Thymus (tissue), 11 donors: ENCODE measurements at regions not wholly inside any gene's neighbourhood (a gene's known extent, or its start where the extent isn't known, plus 50 kb on each side); places are given as distances from the start of the nearest gene placed in this dataset.
"Not testable (repeated sequence)": the region's sequence is repeated elsewhere in the genome, so short reads cannot be mapped to it uniquely, and the experiment has no call there.

Experiments
- DNase-seq, 9 donors: peaks; one replicate each; pipeline ENCODE4 v3.0.0-alpha.2; 2013; ENCODE audit warnings: low spot score in 9 of 9, low read depth in 6 of 9, missing footprints in 1 of 9
- H3K27ac ChIP-seq, 2 donors: one replicate each; pipeline ENCODE4 v1.5.1; 2013; ENCODE audit warnings: control low read depth in 1 of 2, low read depth in 1 of 2, low read length in 1 of 2, mild to moderate bottlenecking in 1 of 2, moderate library complexity in 1 of 2
- H3K27me3 ChIP-seq, 2 donors: one replicate each; pipeline ENCODE4 v1.5.1; 2013; ENCODE audit warnings: low read length in 1 of 2; ENCODE audit not compliant: control insufficient read depth in 2 of 2, insufficient read depth in 1 of 2
- H3K36me3 ChIP-seq, 2 donors: one replicate each; pipeline ENCODE4 v1.5.1; 2013; ENCODE audit warnings: low read length in 1 of 2, mild to moderate bottlenecking in 1 of 2, moderate library complexity in 1 of 2; ENCODE audit not compliant: control insufficient read depth in 2 of 2, insufficient read depth in 2 of 2
- H3K4me1 ChIP-seq, 2 donors: one replicate each; pipeline ENCODE4 v1.5.1; 2013; ENCODE audit warnings: low read length in 2 of 2; ENCODE audit not compliant: control insufficient read depth in 2 of 2, insufficient read depth in 2 of 2
- H3K4me3 ChIP-seq, 2 donors: one replicate each; pipeline ENCODE4 v1.5.1; 2013; ENCODE audit warnings: low read length in 2 of 2, control low read depth in 1 of 2, mild to moderate bottlenecking in 1 of 2
- H3K9me3 ChIP-seq, 2 donors: one replicate each; pipeline ENCODE4 v1.5.1; 2013; ENCODE audit warnings: low read length in 1 of 2, mild to moderate bottlenecking in 1 of 2; ENCODE audit not compliant: control insufficient read depth in 2 of 2, insufficient read depth in 1 of 2
- WGBS: extraction: QIAGEN DNeasy Blood & Tissue Kit; methylation state at CpG from one replicate; pipeline ENCODE4 v1.1.7; 2013; 5-methylcytosine and 5-hydroxymethylcytosine counted together
- donor health status: healthy.

DNA sequence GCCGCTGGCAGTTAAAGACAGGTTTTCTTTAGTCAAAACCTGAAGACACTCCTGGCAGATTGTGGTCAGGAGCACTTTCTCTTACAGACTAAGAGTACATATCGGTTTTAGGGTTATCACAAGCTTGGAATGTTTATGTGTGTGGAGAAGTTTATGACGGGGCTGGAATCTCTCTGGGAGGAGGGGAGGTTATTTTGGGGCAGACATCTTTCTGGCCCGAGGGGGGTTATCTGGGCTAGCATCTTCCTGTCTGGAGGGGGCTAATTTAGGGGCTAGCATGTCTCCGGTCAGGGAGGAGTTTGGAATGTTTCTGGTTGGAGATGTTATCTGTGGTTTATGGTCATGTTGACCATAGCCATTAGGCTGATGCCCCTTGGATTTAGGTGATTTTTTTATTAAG, 141.2 kb upstream of the KIF5B start:
- DNase-seq = no peak
- Histone ChIP-seq H3K27me3 (no peaks in the 10 kb centered on the region), H3K9me3 (no peaks in the 10 kb centered on the region), H3K4me1 (no peaks in the 10 kb centered on the region), H3K27ac (no peak overlapping the region), H3K4me3 (no peak overlapping the region), H3K36me3 (no peaks in the 10 kb centered on the region)
- 92% methylated on average over 5 of the region's 5 CpGs for WGBS

GRCh38 chr10:32190890-32191491, 134.8 kb upstream of the KIF5B start:
- Histone ChIP-seq H3K27ac (no peak overlapping the region), H3K4me1 (no peaks in the 10 kb centered on the region), H3K9me3 (no peaks in the 10 kb centered on the region), H3K4me3 (no peak overlapping the region), H3K36me3 (no peaks in the 10 kb centered on the region), H3K27me3 (no peaks in the 10 kb centered on the region)
- DNase-seq = peak; percentile 9 to 69 (median 37)

DNA sequence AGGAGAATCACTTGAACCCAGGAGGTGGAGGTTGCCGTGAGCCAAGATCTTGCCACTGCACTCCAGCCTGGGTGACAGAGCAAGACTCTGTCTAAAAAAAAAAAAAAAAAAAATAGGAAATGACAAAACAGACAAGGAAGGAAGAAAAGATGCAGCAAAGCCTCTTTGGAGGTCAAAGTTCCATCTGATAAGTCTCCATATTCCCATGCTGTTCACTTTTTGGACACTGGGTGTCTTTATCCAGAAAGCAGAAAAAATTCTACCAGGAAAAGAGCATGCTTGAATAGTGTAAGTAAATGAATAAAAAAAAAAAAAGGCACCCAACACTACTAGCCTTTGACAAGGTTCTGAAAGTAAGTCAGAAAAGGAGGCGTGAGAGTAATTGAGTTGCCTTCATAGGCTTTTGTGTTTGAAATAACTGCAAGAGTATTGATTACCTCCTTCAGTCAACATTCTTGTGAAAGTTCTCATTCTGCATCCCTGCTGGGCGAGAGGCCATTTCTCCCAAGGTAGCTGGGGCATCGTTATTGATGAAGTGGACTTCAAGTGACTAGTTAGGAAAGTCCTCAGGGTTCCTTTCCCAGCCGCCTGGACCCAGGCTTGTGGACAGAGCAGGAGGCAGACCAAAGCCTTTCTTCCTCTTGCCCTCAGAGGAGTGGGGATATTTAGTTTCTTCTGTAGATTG, 133.3 kb upstream of the KIF5B start:
- DNase-seq = no peak
- H3K4me1 ChIP-seq = no peaks in the 10 kb centered on the region
- WGBS = 97% methylated on average over 5 of the region's 5 CpGs
- no peaks in the 10 kb centered on the region for H3K36me3 ChIP-seq
- no peaks in the 10 kb centered on the region for H3K9me3 ChIP-seq
- no peak overlapping the region for H3K27ac ChIP-seq
- no peaks in the 10 kb centered on the region for H3K27me3 ChIP-seq
- H3K4me3 ChIP-seq = no peak overlapping the region

- H3K4me1 ChIP-seq, H3K4me3 ChIP-seq, DNase-seq, H3K9me3 ChIP-seq, H3K36me3 ChIP-seq, H3K27me3 ChIP-seq, H3K27ac ChIP-seq: not testable (repeated sequence)
- 97% methylated on average over 15 of the region's 15 CpGs for WGBS
Observed at GRCh38 chr10:32188601-32189000, 132.4 kb upstream of the KIF5B start.

- no peak overlapping the region for H3K27ac ChIP-seq
- DNase-seq = no peak
- no peaks in the 10 kb centered on the region for H3K4me1 ChIP-seq
- 84% methylated on average over 6 of the region's 6 CpGs for WGBS
- no peak overlapping the region for H3K4me3 ChIP-seq
- H3K27me3 ChIP-seq = no peaks in the 10 kb centered on the region
- no peaks in the 10 kb centered on the region for H3K36me3 ChIP-seq
- H3K9me3 ChIP-seq = no peaks in the 10 kb centered on the region
Observed at GRCh38 chr10:32187686-32188085, 131.5 kb upstream of the KIF5B start.

- not testable (repeated sequence) for H3K36me3 ChIP-seq, H3K4me3 ChIP-seq, H3K27me3 ChIP-seq, H3K9me3 ChIP-seq, H3K27ac ChIP-seq, DNase-seq, H3K4me1 ChIP-seq
- WGBS = 92% methylated on average over 5 of the region's 5 CpGs
Observed at GRCh38 chr10:32183652-32184051, 127.4 kb upstream of the KIF5B start.

GRCh38 chr10:32182476-32182875, 126.3 kb upstream of the KIF5B start:
- DNase-seq = no peak
- no peaks in the 10 kb centered on the region for H3K4me1 ChIP-seq
- H3K27me3 ChIP-seq = no peaks in the 10 kb centered on the region
- H3K9me3 ChIP-seq = no peaks in the 10 kb centered on the region
- H3K27ac ChIP-seq = no peak overlapping the region
- 91% methylated on average over 11 of the region's 11 CpGs for WGBS
- H3K4me3 ChIP-seq = no peak overlapping the region
- no peaks in the 10 kb centered on the region for H3K36me3 ChIP-seq

GRCh38 chr10:32180390-32181280, 124.4 kb upstream of the KIF5B start:
- H3K27me3 ChIP-seq = no peaks in the 10 kb centered on the region

DNA sequence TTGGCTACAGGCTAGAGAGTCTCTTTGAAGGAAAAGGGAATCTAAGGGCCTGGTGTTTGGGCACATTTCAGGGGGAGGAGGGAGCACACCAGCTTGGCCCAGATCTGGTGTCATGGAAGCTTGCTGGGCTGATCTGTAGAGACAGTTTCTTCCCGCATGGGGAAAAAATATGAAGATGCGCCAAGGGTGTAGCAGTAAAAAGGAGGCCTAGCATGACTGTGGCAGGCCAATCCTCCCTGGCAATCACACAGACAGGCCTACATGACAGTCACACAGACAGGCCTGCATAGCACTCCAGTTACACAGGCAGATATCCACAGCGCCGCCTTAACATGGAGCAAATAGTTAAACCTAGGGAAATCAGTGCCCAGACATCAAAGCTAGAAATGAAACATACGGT, 123.6 kb upstream of the KIF5B start:
- no peaks in the 10 kb centered on the region for H3K4me1 ChIP-seq
- no peak overlapping the region for H3K27ac ChIP-seq
- WGBS = 86% methylated on average over 5 of the region's 5 CpGs
- H3K9me3 ChIP-seq = no peaks in the 10 kb centered on the region
- DNase-seq = no peak
- H3K4me3 ChIP-seq = no peak overlapping the region
- H3K27me3 ChIP-seq = no peaks in the 10 kb centered on the region
- no peaks in the 10 kb centered on the region for H3K36me3 ChIP-seq

More at GRCh38 chr10:32180390-32181280, 124.4 kb upstream of the KIF5B start:
- no peak for DNase-seq
- Histone ChIP-seq H3K4me3 (no peak overlapping the region), H3K9me3 (no peaks in the 10 kb centered on the region), H3K36me3 (no peaks in the 10 kb centered on the region), H3K4me1 (no peaks in the 10 kb centered on the region), H3K27ac (no peak overlapping the region)
- 97% methylated on average over 18 of the region's 18 CpGs for WGBS
